GM20000 (cell line): ENCODE measurements at regions not wholly inside any gene's neighbourhood (a gene's known extent, or its start where the extent isn't known, plus 50 kb on each side); places are given as distances from the start of the nearest gene placed in this dataset.

Experiments used
- DNase-seq: peaks from one replicate; pipeline ENCODE4 v3.0.0; 2012; ENCODE audit warnings: low spot score
- TF ChIP-seq, protein P1 (sequence below): IDR thresholded peaks from 2 replicates; pipeline ENCODE4 v1.5.1; 2012; ENCODE audit warnings: mild to moderate bottlenecking, control low read depth; ENCODE audit errors: extremely low read depth, missing control alignments

DNA sequence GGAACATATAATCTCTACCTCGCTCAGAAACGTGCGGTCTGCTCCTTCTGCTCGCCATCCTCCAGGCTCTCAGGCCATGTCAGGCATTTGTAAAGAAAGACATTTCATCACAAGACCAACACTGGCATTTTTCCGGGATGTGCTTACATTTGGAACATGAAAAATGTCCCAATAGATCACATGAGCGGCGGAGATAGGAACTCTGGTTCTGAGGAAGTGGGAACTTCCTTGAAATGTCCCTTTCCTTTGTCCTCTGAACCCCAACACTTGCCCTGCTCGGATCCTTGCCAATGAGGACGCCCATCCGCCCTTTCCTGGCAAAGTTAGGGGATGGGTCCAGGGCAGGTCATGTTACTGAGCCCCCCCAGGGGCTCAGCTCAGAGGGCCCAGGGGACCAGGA lies 130.5 kb downstream of the MAF start:
- TF ChIP-seq, protein P1, sequence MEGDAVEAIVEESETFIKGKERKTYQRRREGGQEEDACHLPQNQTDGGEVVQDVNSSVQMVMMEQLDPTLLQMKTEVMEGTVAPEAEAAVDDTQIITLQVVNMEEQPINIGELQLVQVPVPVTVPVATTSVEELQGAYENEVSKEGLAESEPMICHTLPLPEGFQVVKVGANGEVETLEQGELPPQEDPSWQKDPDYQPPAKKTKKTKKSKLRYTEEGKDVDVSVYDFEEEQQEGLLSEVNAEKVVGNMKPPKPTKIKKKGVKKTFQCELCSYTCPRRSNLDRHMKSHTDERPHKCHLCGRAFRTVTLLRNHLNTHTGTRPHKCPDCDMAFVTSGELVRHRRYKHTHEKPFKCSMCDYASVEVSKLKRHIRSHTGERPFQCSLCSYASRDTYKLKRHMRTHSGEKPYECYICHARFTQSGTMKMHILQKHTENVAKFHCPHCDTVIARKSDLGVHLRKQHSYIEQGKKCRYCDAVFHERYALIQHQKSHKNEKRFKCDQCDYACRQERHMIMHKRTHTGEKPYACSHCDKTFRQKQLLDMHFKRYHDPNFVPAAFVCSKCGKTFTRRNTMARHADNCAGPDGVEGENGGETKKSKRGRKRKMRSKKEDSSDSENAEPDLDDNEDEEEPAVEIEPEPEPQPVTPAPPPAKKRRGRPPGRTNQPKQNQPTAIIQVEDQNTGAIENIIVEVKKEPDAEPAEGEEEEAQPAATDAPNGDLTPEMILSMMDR: no peak

DNA sequence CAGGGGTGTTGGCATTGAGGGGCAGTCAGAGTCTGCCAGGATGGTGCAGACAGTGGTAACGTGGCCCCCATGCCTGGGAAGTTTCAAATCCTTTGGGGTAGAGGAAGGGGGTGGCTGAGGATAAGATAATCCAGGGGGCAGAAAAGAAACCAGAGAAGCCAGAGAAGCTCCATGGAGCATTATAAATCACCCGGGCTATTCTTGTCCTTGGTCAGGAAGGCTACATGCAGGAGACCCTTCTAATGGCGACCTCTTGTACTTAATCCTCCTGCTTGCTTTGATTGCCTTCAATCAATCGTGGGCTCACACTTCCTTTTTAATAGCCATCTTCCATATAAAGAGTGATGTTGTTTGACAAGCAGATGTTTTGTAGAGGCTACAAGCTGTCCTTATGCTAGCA lies 131.9 kb downstream of the MAF start:
- TF ChIP-seq, protein P1: no peak
- DNase-seq: no peak

More for the DNA sequence above, 130.5 kb downstream of the MAF start:
- no peak for DNase-seq

DNA sequence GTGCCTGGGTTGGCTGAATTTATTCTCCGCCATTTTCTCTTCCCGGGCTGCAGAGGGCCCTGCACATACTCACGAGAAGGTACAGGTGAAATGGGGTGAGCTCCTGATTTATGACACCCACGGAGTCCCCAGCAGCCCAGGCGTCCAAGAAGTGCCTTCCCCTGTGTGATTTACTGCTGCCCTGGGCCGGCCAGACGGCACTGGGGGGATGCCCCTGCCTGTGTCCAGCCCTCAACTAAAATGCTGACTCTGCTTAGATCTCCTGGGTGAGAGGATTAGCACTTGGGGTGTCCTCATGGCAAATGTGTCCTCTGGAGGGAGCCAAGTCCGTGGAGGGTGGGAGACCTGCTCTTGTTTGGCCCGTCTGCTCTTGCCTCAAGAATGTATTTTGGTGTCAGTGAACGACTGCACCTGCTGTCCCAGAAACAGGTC lies 132.4 kb downstream of the MAF start:
- DNase-seq: no peak
- TF ChIP-seq, protein P1: no peak

DNA sequence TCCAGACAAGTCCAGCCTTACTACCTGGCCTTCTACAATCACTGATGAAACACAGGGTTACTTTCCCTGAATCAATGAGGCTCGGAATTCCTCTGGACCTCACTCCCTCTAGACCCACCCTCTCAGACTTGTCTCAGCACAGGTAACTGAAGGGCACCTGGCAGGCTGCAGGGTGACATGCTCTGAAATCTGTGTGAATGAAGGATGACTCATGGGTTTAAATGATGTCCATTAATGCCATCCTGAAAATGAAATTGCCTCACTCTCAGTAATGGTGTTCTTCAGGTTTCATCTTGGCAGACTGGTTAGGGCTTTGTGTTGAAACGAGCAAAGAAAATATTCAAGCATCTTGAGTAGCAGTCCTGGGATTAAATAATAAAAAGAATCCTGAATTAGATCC lies 134.4 kb downstream of the MAF start:
- TF ChIP-seq, protein P1: no peak
- no peak for DNase-seq

DNA sequence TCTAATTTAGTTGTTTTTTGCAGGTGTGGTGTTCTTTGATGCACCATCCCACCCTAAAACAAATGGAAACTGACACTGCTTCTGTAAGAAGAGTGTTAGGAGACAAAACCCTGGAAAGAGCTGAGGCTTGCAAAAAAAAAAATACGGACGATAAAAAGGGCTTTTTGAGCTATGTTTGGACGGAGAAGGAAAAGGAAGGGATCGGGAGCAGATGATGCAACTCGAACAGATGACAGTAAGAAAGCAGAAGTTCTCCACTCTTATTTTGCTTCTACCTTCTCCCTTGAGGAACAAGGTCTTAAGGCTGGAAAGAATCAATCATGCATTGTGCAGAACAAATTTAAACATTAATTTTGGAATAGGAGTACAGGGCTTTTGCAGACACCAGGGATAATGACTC lies 136.7 kb downstream of the MAF start:
- no peak for DNase-seq
- TF ChIP-seq, protein P1: no peak

DNA sequence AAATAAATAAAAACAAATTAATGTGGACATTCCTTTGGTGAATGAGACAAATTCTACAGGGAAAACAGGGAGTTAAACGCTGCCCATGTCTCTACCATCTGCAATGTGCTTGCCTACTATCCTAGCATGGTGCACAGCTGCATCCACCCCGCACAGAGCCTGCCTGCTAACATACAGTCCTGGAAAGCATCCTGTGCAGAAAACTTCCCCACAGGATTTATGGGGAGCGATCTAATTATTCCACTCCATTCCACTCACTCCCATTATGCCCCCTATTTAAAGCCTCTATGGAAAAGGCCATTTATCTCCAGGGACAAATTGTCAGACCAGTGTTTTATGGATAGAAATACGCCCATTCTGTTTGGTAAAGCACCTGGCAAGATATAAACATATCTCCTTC lies 144.5 kb downstream of the MAF start:
- TF ChIP-seq, protein P1: no peak
- DNase-seq: no peak

DNA sequence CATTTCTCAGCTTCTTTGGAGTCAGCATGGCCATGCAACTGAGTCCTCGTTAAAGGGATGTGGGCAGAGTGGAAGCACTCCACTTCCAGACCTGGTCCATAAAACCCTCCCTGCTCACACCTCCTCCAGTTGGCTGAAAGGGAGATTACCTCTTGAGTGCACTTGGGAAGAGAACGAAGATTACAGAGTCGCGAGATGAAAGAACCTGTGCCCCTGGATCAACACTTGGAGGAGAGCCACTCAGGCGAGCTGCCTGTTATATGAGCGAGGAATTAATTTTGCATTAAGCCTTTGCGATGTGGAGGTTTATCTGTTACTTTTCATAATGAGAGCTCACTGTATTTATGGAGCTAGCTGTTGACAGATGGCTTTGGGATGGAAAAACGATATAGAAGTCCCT lies 147.9 kb downstream of the MAF start:
- DNase-seq: no peak
- TF ChIP-seq, protein P1: no peak
